ENCODE measurements at regions not wholly inside any gene's neighbourhood (a gene's known extent, or its start where the extent isn't known, plus 50 kb on each side); places are given as distances from the start of the nearest gene placed in this dataset.

GRCh38 chr7:115578576-115578975, 452.0 kb downstream of the TFEC start:
- Histone ChIP-seq H3K9me2 (ENCODE audit: insufficient read depth) (no peaks in the 10 kb centered on the region), H4K20me1 (ENCODE audit: insufficient read depth) (no peaks in the 10 kb centered on the region), H3K4me1 (replicated peaks; ENCODE audit: insufficient read depth) (no peaks in the 10 kb centered on the region), H3K27ac (no peak overlapping the region), H3K36me3 (ENCODE audit: low read depth) (no peaks in the 10 kb centered on the region), H3K79me2 (ENCODE audit: low read depth) (no peaks in the 10 kb centered on the region), H3K27me3 (ENCODE audit: insufficient read depth, low read depth) (no peaks in the 10 kb centered on the region), H3K4me3 (no peak overlapping the region), H3K4me2 (no peak overlapping the region), H2AFZ (no peak overlapping the region; the same call in 1 of the 2 replicates), H3K9me3 (ENCODE audit: insufficient read depth, low read depth) (no peaks in the 10 kb centered on the region), H3F3A (ENCODE audit: insufficient read depth, low read depth) (no peaks in the 10 kb centered on the region)
- ChIA-PET CTCF (no interaction called here), POLR2A (ENCODE audit: unreplicated experiment) (interaction anchor here (0.6 to 0.7 kb wide), 2 partner anchors 348 to 1995 kb away, joined by 3 to 5 read pairs; no protein-coding TSS in a partner anchor)
- no peak for TF ChIP-seq EZH2 (IDR thresholded peaks at IDR 0.05; ENCODE audit: low read depth)
- TF ChIP-seq CTCF (conservative IDR thresholded peaks at IDR 0.05) = no peak
- no peak for DNase-seq
- BruUV-seq (replicated peaks) = no TSS peak
- intact Hi-C loops (cut with micrococcal nuclease; ENCODE audit: unreplicated experiment) = no loop called here

- H3K9me3 ChIP-seq (ENCODE audit: insufficient read depth, low read depth) = no peaks in the 10 kb centered on the region
- no peaks in the 10 kb centered on the region for H3K27me3 ChIP-seq (ENCODE audit: insufficient read depth, low read depth)
- TF ChIP-seq CTCF (conservative IDR thresholded peaks at IDR 0.05) = no peak
- TF ChIP-seq EZH2 (IDR thresholded peaks at IDR 0.05; ENCODE audit: low read depth) = no peak
- no peaks in the 10 kb centered on the region for H4K20me1 ChIP-seq (ENCODE audit: insufficient read depth)
- intact Hi-C loops (cut with micrococcal nuclease; ENCODE audit: unreplicated experiment) = no loop called here
- no TSS peak for BruUV-seq (replicated peaks)
- POLR2A ChIA-PET (ENCODE audit: unreplicated experiment) = no interaction called here
- H2AFZ ChIP-seq = no peak overlapping the region
- no peaks in the 10 kb centered on the region for H3K79me2 ChIP-seq (ENCODE audit: low read depth)
- H3F3A ChIP-seq (ENCODE audit: insufficient read depth, low read depth) = no peaks in the 10 kb centered on the region
- DNase-seq = no peak
- H3K27ac ChIP-seq = no peak overlapping the region
- H3K9me2 ChIP-seq (ENCODE audit: insufficient read depth) = no peaks in the 10 kb centered on the region
- no peaks in the 10 kb centered on the region for H3K4me1 ChIP-seq (replicated peaks; ENCODE audit: insufficient read depth)
- CTCF ChIA-PET = no interaction called here
- H3K4me3 ChIP-seq = no peak overlapping the region
- H3K4me2 ChIP-seq = no peak overlapping the region
- no peaks in the 10 kb centered on the region for H3K36me3 ChIP-seq (ENCODE audit: low read depth)
Measured at GRCh38 chr7:115574681-115575291, 455.8 kb downstream of the TFEC start.

- no peak overlapping the region for H2AFZ ChIP-seq
- H3F3A ChIP-seq (ENCODE audit: insufficient read depth, low read depth) = no peaks in the 10 kb centered on the region
- H3K4me3 ChIP-seq = no peak overlapping the region
- H3K9me2 ChIP-seq (ENCODE audit: insufficient read depth) = no peaks in the 10 kb centered on the region
- H3K9me3 ChIP-seq (ENCODE audit: insufficient read depth, low read depth) = no peaks in the 10 kb centered on the region
- no peaks in the 10 kb centered on the region for H3K79me2 ChIP-seq (ENCODE audit: low read depth)
- no peak for DNase-seq
- H4K20me1 ChIP-seq (ENCODE audit: insufficient read depth) = no peaks in the 10 kb centered on the region
- intact Hi-C loops (cut with micrococcal nuclease; ENCODE audit: unreplicated experiment) = no loop called here
- ChIA-PET CTCF (no interaction called here), POLR2A (ENCODE audit: unreplicated experiment) (no interaction called here)
- no peaks in the 10 kb centered on the region for H3K36me3 ChIP-seq (ENCODE audit: low read depth)
- H3K4me2 ChIP-seq = no peak overlapping the region
- H3K27ac ChIP-seq = no peak overlapping the region
- no peak for TF ChIP-seq EZH2 (IDR thresholded peaks at IDR 0.05; ENCODE audit: low read depth)
- no peak for TF ChIP-seq CTCF (conservative IDR thresholded peaks at IDR 0.05)
- no TSS peak for BruUV-seq (replicated peaks)
- no peaks in the 10 kb centered on the region for H3K27me3 ChIP-seq (ENCODE audit: insufficient read depth, low read depth)
- H3K4me1 ChIP-seq (replicated peaks; ENCODE audit: insufficient read depth) = no peaks in the 10 kb centered on the region
Measured at GRCh38 chr7:115572111-115572510, 458.5 kb downstream of the TFEC start.

Measured in PC-9 (cell line).